ENCODE measurements at regions not wholly inside any gene's neighbourhood (a gene's known extent, or its start where the extent isn't known, plus 50 kb on each side); places are given as distances from the start of the nearest gene placed in this dataset.

GRCh38 chr4:101696276-101697010, 94.1 kb upstream of the BANK1 start:
- TF ChIP-seq, protein P1, sequence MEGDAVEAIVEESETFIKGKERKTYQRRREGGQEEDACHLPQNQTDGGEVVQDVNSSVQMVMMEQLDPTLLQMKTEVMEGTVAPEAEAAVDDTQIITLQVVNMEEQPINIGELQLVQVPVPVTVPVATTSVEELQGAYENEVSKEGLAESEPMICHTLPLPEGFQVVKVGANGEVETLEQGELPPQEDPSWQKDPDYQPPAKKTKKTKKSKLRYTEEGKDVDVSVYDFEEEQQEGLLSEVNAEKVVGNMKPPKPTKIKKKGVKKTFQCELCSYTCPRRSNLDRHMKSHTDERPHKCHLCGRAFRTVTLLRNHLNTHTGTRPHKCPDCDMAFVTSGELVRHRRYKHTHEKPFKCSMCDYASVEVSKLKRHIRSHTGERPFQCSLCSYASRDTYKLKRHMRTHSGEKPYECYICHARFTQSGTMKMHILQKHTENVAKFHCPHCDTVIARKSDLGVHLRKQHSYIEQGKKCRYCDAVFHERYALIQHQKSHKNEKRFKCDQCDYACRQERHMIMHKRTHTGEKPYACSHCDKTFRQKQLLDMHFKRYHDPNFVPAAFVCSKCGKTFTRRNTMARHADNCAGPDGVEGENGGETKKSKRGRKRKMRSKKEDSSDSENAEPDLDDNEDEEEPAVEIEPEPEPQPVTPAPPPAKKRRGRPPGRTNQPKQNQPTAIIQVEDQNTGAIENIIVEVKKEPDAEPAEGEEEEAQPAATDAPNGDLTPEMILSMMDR (IDR thresholded peaks at IDR 0.05), result no peak
- no peak for TF ChIP-seq POLR2A (IDR thresholded peaks at IDR 0.05)
